ENCODE measurements at regions not wholly inside any gene's neighbourhood (a gene's known extent, or its start where the extent isn't known, plus 50 kb on each side); places are given as distances from the start of the nearest gene placed in this dataset.

GRCh38 chr7:12974451-12975166 is 287.2 kb downstream of the ARL4A start:
- TF ChIP-seq EP300 (IDR thresholded peaks at IDR 0.05; ENCODE audit: borderline replicate concordance) (no peak), MAX (IDR thresholded peaks at IDR 0.05) (no peak), FOXM1 (IDR thresholded peaks at IDR 0.05; ENCODE audit: borderline replicate concordance, low read depth) (no peak)
